LNCaP clone FGC (cell line): ENCODE measurements at regions not wholly inside any gene's neighbourhood (a gene's known extent, or its start where the extent isn't known, plus 50 kb on each side); places are given as distances from the start of the nearest gene placed in this dataset.
"Not testable (repeated sequence)": the region's sequence is repeated elsewhere in the genome, so short reads cannot be mapped to it uniquely, and the experiment has no call there.

ENCODE experiments used
- DNase-seq: peaks from one replicate; pipeline ENCODE4 v3.0.0-alpha.2; 2011; ENCODE audit warnings: low read depth
- H3K4me3 ChIP-seq: 2 replicates; pipeline ENCODE4 v1.5.1; 2011; ENCODE audit warnings: mild to moderate bottlenecking, low read depth, low read length, control low read depth
- CTCF ChIP-seq: IDR thresholded peaks from 2 replicates; pipeline ENCODE4 v1.5.1; 2012; ENCODE audit warnings: mild to moderate bottlenecking; ENCODE audit not compliant: control insufficient read depth, insufficient read depth; ENCODE audit errors: extremely low read depth

- no peak for TF ChIP-seq CTCF
- H3K4me3 ChIP-seq = no peak overlapping the region
- no peak for DNase-seq
These were observed 121.1 kb downstream of the MEX3B start for GRCh38 chr15:81924729-81925128.

DNA sequence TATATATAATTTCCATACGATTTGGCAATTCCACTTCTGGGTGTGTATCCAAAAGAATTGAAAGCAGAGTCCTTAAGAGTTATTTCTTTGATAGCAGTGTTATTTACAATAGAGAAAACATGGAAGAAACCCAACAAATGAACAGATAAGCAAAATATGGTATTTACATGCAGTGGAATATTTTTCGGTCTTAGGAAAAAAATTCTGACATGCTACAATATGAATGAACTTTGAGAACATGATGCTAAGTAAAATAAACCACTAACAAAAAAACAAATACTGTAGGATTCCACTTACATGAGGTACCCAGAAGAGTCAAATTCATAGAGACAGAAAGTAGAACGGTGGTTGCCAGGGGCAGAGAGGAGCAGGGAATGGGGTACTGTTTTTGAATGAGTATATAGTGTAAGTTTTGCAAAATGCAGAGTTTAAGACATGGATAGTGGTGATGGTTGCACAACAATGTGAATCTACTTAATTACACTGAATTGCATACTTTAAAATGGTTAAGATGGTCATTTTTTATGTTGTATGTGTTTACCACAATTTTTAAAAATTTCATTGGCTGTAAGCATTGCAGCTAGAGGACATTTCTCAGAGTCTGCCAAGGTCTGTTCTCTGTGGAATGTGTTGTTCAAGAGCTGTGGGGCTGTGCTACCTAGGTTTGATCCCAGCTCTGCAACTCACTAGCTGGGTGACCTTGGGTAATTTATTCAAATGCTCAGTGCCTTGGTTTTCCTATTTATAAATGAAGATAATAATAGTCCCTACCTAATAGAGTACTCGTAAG, 122.1 kb downstream of the MEX3B start:
- no peak for TF ChIP-seq CTCF
- no peak for DNase-seq
- H3K4me3 ChIP-seq = no peak overlapping the region

- TF ChIP-seq CTCF = no peak
- H3K4me3 ChIP-seq = no peak overlapping the region
- no peak for DNase-seq
These were observed 123.7 kb downstream of the MEX3B start for GRCh38 chr15:81922143-81922542.

DNA sequence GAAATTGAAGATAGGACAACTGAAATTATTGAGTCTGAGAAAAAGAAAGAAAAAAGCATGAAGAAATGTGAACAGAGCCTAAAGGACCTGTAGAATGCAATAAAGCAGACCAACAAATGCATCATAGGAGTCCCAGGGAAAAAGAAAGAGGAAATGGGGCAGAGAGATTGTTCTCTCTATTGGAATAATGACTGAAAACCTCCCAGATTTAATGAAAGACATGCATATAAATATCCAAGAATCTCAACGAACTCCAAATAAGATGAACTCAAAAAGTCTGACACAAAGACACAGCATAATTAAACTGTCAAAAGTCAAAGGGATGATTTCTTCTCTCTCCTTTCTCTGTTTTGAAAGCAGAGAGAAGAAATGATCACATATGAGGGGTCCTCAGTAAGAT, 124.7 kb downstream of the MEX3B start:
- DNase-seq = no peak
- H3K4me3 ChIP-seq = no peak overlapping the region
- TF ChIP-seq CTCF = no peak

DNA sequence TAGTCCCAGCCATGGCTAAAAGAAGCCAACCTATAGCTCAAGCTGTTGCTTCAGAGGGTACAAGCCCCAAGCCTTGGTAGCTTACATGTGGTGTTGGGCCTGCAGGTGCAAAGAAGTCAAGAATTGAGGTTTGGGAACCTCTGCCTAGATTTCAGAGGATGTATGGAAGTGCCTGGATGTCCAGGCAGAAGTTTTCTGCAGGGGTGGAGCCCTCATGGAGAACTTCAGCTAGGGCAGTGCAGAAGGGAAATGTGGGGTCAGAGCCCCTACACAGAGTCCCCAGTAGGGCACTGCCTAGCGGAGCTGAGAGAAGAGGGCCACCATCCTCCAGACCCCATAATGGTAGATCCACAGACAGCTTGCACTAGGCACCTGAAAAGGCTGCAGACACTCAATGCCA, 127.1 kb downstream of the MEX3B start:
- DNase-seq, H3K4me3 ChIP-seq: not testable (repeated sequence)

DNA sequence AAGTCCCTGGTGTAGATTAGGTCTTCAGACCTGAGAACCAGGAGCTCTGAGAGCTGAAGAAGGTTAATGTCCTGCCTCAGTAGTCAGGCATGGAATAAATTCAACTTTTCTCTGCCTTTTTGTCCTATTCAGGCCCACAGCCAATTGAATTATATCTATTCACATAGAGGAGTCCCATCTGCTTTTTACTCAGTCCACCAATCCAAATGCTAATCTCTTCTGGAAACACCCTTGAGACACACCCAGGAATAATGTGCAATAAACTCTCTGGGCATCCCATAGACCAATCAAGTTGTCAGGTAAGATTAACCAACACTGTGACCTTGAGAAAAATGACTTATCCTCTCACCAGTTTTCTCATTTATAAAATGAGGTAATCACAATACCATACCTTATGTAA, 129.4 kb downstream of the MEX3B start:
- no peak overlapping the region for H3K4me3 ChIP-seq
- no peak for TF ChIP-seq CTCF
- DNase-seq = no peak

DNA sequence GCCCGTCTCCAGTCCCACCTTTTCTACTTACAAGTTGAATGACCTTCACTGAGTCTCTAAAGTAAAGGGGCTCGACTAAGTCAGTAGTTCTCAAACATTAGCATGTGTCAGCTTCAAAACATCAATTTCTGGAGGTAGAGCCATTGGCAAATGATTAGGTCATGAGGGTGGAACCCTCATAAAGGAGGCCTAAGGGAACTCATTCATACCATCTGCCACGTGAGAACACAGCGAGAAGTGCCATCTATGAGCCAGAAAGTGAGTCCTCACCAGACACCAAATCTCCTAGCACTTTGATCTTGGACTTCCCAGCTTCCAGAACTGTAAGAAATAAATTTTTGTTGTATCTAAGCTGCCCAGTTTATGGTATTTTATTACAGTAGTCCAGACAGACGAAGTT, 129.8 kb downstream of the MEX3B start:
- no peak for TF ChIP-seq CTCF
- H3K4me3 ChIP-seq = no peak overlapping the region
- no peak for DNase-seq
